Testis (tissue), 2 donors: ENCODE measurements at regions not wholly inside any gene's neighbourhood (a gene's known extent, or its start where the extent isn't known, plus 50 kb on each side); places are given as distances from the start of the nearest gene placed in this dataset.

ENCODE experiments used
- POLR2A ChIP-seq: fragments of 450-650 bp; IDR thresholded peaks from one replicate; pipeline ENCODE4 v1.6.1; 2017; ENCODE audit warnings: antibody characterized with exemption, mild to moderate bottlenecking, moderate library complexity
- TF ChIP-seq, protein P1 (sequence below), 3 experiments: fragments of 450-650 bp in 2 of 3; fragments of 200-600 bp in 1 of 3; sonication (generic) in 1 of 3; IDR thresholded peaks; one replicate each; pipeline ENCODE4 v1.5.1; 2016 to 2019; ENCODE audit warnings: antibody characterized with exemption in 3 of 3, mild to moderate bottlenecking in 2 of 3, moderate library complexity in 1 of 3

DNA sequence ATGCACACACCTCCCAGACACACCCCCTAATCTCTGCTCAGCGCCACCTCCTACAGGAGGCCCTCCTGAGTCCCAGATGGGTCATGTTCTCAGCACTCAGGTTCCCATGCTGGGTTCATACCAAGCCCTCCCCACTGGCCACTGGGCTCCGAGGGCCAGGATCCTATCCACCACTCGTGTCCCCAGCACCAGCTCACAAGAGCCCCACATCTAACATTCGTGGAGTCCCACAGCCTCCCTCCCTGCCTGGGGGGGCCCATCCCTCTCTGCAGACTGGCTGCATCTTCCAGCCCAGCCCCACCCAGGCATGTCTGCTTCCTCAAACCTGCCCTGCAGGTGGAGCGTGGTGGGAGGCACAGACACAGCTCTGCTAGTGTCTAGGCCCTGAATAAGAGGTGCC is 227.4 kb downstream of the TUBA3C start:
- TF ChIP-seq, protein P1, sequence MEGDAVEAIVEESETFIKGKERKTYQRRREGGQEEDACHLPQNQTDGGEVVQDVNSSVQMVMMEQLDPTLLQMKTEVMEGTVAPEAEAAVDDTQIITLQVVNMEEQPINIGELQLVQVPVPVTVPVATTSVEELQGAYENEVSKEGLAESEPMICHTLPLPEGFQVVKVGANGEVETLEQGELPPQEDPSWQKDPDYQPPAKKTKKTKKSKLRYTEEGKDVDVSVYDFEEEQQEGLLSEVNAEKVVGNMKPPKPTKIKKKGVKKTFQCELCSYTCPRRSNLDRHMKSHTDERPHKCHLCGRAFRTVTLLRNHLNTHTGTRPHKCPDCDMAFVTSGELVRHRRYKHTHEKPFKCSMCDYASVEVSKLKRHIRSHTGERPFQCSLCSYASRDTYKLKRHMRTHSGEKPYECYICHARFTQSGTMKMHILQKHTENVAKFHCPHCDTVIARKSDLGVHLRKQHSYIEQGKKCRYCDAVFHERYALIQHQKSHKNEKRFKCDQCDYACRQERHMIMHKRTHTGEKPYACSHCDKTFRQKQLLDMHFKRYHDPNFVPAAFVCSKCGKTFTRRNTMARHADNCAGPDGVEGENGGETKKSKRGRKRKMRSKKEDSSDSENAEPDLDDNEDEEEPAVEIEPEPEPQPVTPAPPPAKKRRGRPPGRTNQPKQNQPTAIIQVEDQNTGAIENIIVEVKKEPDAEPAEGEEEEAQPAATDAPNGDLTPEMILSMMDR (IDR thresholded peaks at IDR 0.05): no peak
- TF ChIP-seq POLR2A: no peak
